ENCODE measurements at regions not wholly inside any gene's neighbourhood (a gene's known extent, or its start where the extent isn't known, plus 50 kb on each side); places are given as distances from the start of the nearest gene placed in this dataset.
"Not testable (repeated sequence)": the region's sequence is repeated elsewhere in the genome, so short reads cannot be mapped to it uniquely, and the experiment has no call there.

DNA sequence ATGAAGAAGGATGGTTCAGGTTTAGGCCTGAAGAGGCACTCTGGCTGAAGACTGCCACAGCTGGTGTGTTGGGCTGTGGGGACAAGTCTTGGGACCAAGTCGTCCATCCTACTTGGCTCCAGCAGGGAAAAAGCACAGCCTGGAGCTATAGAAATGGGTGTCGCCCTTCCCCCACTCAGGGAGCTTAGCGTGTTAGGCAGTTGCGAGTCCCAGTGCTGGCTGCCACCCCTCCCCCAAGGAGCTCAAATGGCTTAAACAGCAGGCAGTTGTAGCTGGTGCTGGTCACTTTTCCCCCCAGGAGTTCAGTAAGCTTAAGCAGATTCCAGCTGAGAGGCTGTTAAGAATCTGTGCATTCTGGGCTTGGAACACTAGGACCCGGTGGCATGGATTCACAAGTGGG, 319.5 kb upstream of the POF1B start:
- no peak for FAIRE-seq
- H3K9ac ChIP-seq (ENCODE audit: low read length in 3 of 3) = no peak overlapping the region
- TF ChIP-seq, protein P1, sequence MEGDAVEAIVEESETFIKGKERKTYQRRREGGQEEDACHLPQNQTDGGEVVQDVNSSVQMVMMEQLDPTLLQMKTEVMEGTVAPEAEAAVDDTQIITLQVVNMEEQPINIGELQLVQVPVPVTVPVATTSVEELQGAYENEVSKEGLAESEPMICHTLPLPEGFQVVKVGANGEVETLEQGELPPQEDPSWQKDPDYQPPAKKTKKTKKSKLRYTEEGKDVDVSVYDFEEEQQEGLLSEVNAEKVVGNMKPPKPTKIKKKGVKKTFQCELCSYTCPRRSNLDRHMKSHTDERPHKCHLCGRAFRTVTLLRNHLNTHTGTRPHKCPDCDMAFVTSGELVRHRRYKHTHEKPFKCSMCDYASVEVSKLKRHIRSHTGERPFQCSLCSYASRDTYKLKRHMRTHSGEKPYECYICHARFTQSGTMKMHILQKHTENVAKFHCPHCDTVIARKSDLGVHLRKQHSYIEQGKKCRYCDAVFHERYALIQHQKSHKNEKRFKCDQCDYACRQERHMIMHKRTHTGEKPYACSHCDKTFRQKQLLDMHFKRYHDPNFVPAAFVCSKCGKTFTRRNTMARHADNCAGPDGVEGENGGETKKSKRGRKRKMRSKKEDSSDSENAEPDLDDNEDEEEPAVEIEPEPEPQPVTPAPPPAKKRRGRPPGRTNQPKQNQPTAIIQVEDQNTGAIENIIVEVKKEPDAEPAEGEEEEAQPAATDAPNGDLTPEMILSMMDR (IDR thresholded peaks at IDR 0.05; ENCODE audit: borderline replicate concordance, extremely low read depth, insufficient read depth) = no peak
- no peaks in the 10 kb centered on the region for H3K36me3 ChIP-seq (ENCODE audit: control insufficient read depth in 2 of 3, insufficient read depth in 3 of 3, low read length in 3 of 3)
- H3K9me3 ChIP-seq (ENCODE audit: control insufficient read depth in 2 of 3, insufficient read depth in 1 of 3, low read length in 3 of 3) = no peaks in the 10 kb centered on the region
- H3K27ac ChIP-seq (ENCODE audit: low read depth in 2 of 2, low read length in 2 of 2) = no peak overlapping the region
- H3K4me3 ChIP-seq (ENCODE audit: low read length in 3 of 3) = no peak overlapping the region
- H3K4me1 ChIP-seq (ENCODE audit: control insufficient read depth in 2 of 3, insufficient read depth in 2 of 3, low read depth in 1 of 3, low read length in 3 of 3) = no peaks in the 10 kb centered on the region
- no peaks in the 10 kb centered on the region for H3K27me3 ChIP-seq (ENCODE audit: control insufficient read depth, insufficient read depth, low read length)
- peak in 1 of 5 donors; percentile 39 for DNase-seq
- intact Hi-C loops (cut with DNase I) = no loop called here

DNA sequence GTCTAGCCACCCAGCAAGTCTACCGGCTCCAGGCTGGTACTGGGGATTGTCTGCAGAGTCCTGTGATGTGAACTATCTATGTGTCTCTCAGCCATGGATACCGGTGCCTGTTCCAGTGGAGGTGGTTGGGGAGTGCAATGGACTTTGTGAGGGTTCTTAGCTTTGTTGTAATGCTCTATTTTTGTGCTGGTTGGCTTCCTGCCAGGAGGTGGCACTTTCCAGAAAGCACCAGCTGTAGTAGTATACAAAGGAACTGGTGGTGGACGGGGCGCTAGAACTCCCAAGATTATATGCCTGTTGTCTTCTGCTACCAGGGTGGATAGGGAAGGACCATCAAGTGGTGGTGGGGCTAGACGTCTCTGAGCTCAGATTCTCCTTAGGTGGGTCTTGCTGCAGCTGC, 306.4 kb upstream of the POF1B start:
- no peaks in the 10 kb centered on the region for H3K36me3 ChIP-seq (ENCODE audit: control insufficient read depth in 2 of 3, insufficient read depth in 3 of 3, low read length in 3 of 3)
- no peak overlapping the region for H3K4me3 ChIP-seq (ENCODE audit: low read length in 3 of 3)
- H3K27me3 ChIP-seq (ENCODE audit: control insufficient read depth, insufficient read depth, low read length) = no peaks in the 10 kb centered on the region
- DNase-seq (peak in 1 of 5 donors; percentile 13), FAIRE-seq (no peak)
- TF ChIP-seq, protein P1 (IDR thresholded peaks at IDR 0.05; ENCODE audit: borderline replicate concordance, extremely low read depth, insufficient read depth) = no peak
- no peak overlapping the region for H3K27ac ChIP-seq (ENCODE audit: low read depth in 2 of 2, low read length in 2 of 2)
- H3K9me3 ChIP-seq (ENCODE audit: control insufficient read depth in 2 of 3, insufficient read depth in 1 of 3, low read length in 3 of 3) = no peaks in the 10 kb centered on the region
- H3K9ac ChIP-seq (ENCODE audit: low read length in 3 of 3) = no peak overlapping the region
- intact Hi-C loops (cut with DNase I) = no loop called here
- no peaks in the 10 kb centered on the region for H3K4me1 ChIP-seq (ENCODE audit: control insufficient read depth in 2 of 3, insufficient read depth in 2 of 3, low read depth in 1 of 3, low read length in 3 of 3)

DNA sequence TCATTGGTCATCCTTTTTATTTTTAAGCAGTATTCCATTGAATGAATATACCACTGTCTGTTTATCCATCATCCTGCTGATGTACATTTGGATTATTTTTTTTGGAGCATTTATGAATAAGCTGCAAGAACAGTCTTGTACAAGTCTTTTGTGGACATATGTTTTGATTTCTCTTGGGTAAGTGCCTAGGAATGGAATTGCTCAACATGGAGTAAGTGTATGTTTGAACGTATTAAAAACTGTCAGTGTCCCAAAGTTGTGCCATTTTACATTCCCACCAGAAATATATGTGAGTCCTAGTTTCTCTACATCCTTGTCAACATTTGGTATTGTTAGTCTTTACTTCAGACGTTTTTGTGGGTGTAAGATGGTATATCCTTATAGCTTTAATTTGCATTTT, 287.0 kb upstream of the POF1B start:
- intact Hi-C loops (cut with DNase I) = no loop called here
- H3K27ac ChIP-seq (ENCODE audit: low read depth in 2 of 2, low read length in 2 of 2) = no peak overlapping the region
- H3K9me3 ChIP-seq (ENCODE audit: control insufficient read depth in 2 of 3, insufficient read depth in 1 of 3, low read length in 3 of 3) = no peaks in the 10 kb centered on the region
- H3K9ac ChIP-seq (ENCODE audit: low read length in 3 of 3) = no peak overlapping the region
- no peaks in the 10 kb centered on the region for H3K4me1 ChIP-seq (ENCODE audit: control insufficient read depth in 2 of 3, insufficient read depth in 2 of 3, low read depth in 1 of 3, low read length in 3 of 3)
- no peak for DNase-seq
- no peak for FAIRE-seq
- no peak overlapping the region for H3K4me3 ChIP-seq (ENCODE audit: low read length in 3 of 3)
- no peaks in the 10 kb centered on the region for H3K27me3 ChIP-seq (ENCODE audit: control insufficient read depth, insufficient read depth, low read length)
- no peaks in the 10 kb centered on the region for H3K36me3 ChIP-seq (ENCODE audit: control insufficient read depth in 2 of 3, insufficient read depth in 3 of 3, low read length in 3 of 3)
- TF ChIP-seq, protein P1 (IDR thresholded peaks at IDR 0.05; ENCODE audit: borderline replicate concordance, extremely low read depth, insufficient read depth) = no peak

DNA sequence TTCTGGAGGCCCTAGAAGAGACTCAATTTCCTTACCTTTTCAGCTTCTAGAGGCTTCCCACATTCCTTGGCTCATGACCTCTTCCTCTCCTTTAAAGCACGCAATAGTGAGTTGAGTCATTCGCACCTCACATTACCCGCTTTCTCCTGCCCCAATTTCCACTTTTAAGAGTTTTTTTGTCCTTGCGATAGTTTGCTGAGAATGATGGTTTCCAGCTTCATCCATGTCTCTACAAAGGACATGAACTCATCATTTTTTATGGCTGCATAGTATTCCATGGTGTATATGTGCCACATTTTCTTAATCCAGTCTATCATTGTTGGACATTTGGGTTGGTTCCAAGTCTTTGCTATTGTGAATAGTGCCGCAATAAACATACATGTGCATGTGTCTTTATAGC, 284.5 kb upstream of the POF1B start:
- FAIRE-seq; H3K9ac ChIP-seq (ENCODE audit: low read length in 3 of 3); H3K27me3 ChIP-seq (ENCODE audit: control insufficient read depth, insufficient read depth, low read length); H3K27ac ChIP-seq (ENCODE audit: low read depth in 2 of 2, low read length in 2 of 2); H3K4me1 ChIP-seq (ENCODE audit: control insufficient read depth in 2 of 3, insufficient read depth in 2 of 3, low read depth in 1 of 3, low read length in 3 of 3); DNase-seq; H3K9me3 ChIP-seq (ENCODE audit: control insufficient read depth in 2 of 3, insufficient read depth in 1 of 3, low read length in 3 of 3); H3K36me3 ChIP-seq (ENCODE audit: control insufficient read depth in 2 of 3, insufficient read depth in 3 of 3, low read length in 3 of 3); H3K4me3 ChIP-seq (ENCODE audit: low read length in 3 of 3); intact Hi-C loops (cut with DNase I): not testable (repeated sequence)

Data from kidney (tissue), 13 donors.